ENCODE measurements at regions not wholly inside any gene's neighbourhood (a gene's known extent, or its start where the extent isn't known, plus 50 kb on each side); places are given as distances from the start of the nearest gene placed in this dataset.

GRCh38 chr22:49595465-49596078 lies 232.1 kb downstream of the BRD1 start:
- TF ChIP-seq POLR2A (IDR thresholded peaks at IDR 0.05) (no peak), EP300 (IDR thresholded peaks at IDR 0.05) (no peak)
- TF ChIP-seq, protein P1, sequence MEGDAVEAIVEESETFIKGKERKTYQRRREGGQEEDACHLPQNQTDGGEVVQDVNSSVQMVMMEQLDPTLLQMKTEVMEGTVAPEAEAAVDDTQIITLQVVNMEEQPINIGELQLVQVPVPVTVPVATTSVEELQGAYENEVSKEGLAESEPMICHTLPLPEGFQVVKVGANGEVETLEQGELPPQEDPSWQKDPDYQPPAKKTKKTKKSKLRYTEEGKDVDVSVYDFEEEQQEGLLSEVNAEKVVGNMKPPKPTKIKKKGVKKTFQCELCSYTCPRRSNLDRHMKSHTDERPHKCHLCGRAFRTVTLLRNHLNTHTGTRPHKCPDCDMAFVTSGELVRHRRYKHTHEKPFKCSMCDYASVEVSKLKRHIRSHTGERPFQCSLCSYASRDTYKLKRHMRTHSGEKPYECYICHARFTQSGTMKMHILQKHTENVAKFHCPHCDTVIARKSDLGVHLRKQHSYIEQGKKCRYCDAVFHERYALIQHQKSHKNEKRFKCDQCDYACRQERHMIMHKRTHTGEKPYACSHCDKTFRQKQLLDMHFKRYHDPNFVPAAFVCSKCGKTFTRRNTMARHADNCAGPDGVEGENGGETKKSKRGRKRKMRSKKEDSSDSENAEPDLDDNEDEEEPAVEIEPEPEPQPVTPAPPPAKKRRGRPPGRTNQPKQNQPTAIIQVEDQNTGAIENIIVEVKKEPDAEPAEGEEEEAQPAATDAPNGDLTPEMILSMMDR (IDR thresholded peaks at IDR 0.05), result no peak
- H3K36me3 ChIP-seq, result no peaks in the 10 kb centered on the region
- no peak for DNase-seq (ENCODE audit: low spot score in 2 of 2)
- no peaks in the 10 kb centered on the region for H3K4me1 ChIP-seq
- no peaks in the 10 kb centered on the region for H3K27me3 ChIP-seq
- no peak overlapping the region for H3K4me3 ChIP-seq
- 91 to 92% methylated on average over 6 of the region's 6 CpGs for WGBS, 2 donors
- peaks cover 0 to 26% (median 0%) of the 10 kb centered on the region in 4 donors for H3K9me3 ChIP-seq
- no peak overlapping the region for H3K27ac ChIP-seq

- Histone ChIP-seq H3K36me3 (no peaks in the 10 kb centered on the region), H3K9me3 (peaks cover 0 to 26% (median 0%) of the 10 kb centered on the region in 4 donors), H3K27me3 (no peaks in the 10 kb centered on the region), H3K4me3 (no peak overlapping the region), H3K4me1 (no peaks in the 10 kb centered on the region), H3K27ac (no peak overlapping the region)
- TF ChIP-seq POLR2A (IDR thresholded peaks at IDR 0.05) (no peak), EP300 (IDR thresholded peaks at IDR 0.05) (no peak)
- TF ChIP-seq, protein P1 (IDR thresholded peaks at IDR 0.05), result no peak
- WGBS, 2 donors, result 75 to 81% methylated on average over 6 of the region's 6 CpGs
- DNase-seq (ENCODE audit: low spot score in 2 of 2), result no peak
These were observed 233.6 kb downstream of the BRD1 start for GRCh38 chr22:49594078-49594477.

DNA sequence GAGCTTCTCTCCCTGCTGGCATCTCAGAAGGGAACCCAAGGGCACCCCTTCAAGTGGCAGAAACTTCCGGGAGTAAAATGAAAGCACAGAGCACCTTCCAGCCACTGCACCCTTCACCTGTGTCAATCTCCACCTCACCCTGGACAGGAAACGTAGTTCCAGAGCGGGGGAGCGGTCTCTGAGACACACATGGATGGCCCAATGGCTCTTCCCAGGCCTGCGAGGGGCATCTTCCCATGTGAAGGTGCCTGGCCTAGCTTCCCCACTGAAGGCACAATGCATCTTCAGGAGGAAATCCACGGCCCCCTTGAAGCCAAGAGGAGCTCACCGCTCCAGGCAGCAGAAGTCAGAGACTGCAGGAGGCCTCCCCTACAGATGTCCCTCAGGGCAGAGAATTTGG lies 234.2 kb downstream of the BRD1 start:
- H3K4me1 ChIP-seq, result no peaks in the 10 kb centered on the region
- TF ChIP-seq POLR2A (IDR thresholded peaks at IDR 0.05) (no peak), EP300 (IDR thresholded peaks at IDR 0.05) (no peak)
- TF ChIP-seq, protein P1 (IDR thresholded peaks at IDR 0.05), result no peak
- no peak for DNase-seq (ENCODE audit: low spot score in 2 of 2)
- H3K9me3 ChIP-seq, result peaks cover 0 to 24% (median 0%) of the 10 kb centered on the region in 4 donors
- H3K4me3 ChIP-seq, result no peak overlapping the region
- H3K36me3 ChIP-seq, result no peaks in the 10 kb centered on the region
- WGBS, 2 donors, result 85 to 93% methylated on average over 7 of the region's 7 CpGs
- H3K27me3 ChIP-seq, result no peaks in the 10 kb centered on the region
- H3K27ac ChIP-seq, result no peak overlapping the region

DNA sequence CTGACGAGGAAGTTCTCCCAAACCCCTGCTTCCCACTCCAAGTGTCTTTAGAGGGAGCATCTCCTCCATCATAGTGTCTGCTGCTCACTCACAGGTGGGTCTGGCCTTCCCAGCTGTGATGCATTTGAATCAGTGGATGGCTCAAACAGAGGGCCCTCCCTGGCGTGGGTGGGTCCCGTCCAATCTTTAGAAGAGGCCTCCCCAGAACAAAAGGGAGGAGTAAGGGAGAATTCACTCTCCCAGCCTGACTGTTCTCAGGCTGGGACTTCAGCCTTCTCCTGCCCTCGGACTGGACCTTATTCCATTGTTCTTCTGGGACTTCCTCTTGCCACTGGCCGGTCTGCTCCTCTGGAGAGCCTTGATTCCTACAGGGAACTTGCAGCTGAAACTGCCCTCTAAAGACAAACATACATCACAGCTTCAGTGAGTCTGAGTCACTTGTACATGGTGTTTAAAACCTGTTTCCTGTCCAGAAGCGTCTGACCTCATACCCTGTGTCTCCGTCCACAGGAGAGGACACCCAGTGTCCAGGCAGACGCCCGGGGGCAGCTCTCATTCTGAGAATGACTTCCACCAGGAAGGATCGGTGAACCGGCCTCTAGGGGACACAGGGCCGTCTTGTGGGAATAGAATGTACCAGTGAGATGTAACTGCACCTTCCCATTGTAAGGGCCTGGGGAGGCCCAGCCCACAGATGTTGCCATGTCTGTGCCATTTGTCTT lies 234.7 kb downstream of the BRD1 start:
- TF ChIP-seq, protein P1 (IDR thresholded peaks at IDR 0.05), result no peak
- TF ChIP-seq POLR2A (IDR thresholded peaks at IDR 0.05) (no peak), EP300 (IDR thresholded peaks at IDR 0.05) (no peak)
- peaks cover 0 to 19% (median 0%) of the 10 kb centered on the region in 4 donors for H3K9me3 ChIP-seq
- 58 to 76% methylated on average over 12 of the region's 12 CpGs for WGBS, 2 donors
- no peaks in the 10 kb centered on the region for H3K36me3 ChIP-seq
- no peaks in the 10 kb centered on the region for H3K4me1 ChIP-seq
- no peak for DNase-seq (ENCODE audit: low spot score in 2 of 2)
- no peaks in the 10 kb centered on the region for H3K27me3 ChIP-seq
- H3K4me3 ChIP-seq, result no peak overlapping the region
- H3K27ac ChIP-seq, result no peak overlapping the region

- 77 to 82% methylated on average over 11 to 17 of the region's 17 CpGs for WGBS, 2 donors
- DNase-seq (ENCODE audit: low spot score in 2 of 2), result no peak
These were observed 236.7 kb downstream of the BRD1 start for GRCh38 chr22:49590851-49591445.

More at GRCh38 chr22:49590851-49591445, 236.7 kb downstream of the BRD1 start:
- Histone ChIP-seq H3K27me3 (no peaks in the 10 kb centered on the region), H3K36me3 (no peaks in the 10 kb centered on the region), H3K4me3 (no peak overlapping the region), H3K27ac (no peak overlapping the region), H3K4me1 (no peaks in the 10 kb centered on the region), H3K9me3 (peaks cover 0 to 19% (median 0%) of the 10 kb centered on the region in 4 donors)
- no peak for TF ChIP-seq POLR2A (IDR thresholded peaks at IDR 0.05)
- TF ChIP-seq EP300 (IDR thresholded peaks at IDR 0.05), result no peak
- TF ChIP-seq, protein P1 (IDR thresholded peaks at IDR 0.05), result no peak

All from tibial nerve (tissue), 4 donors.